PC-9 (cell line): ENCODE measurements at regions not wholly inside any gene's neighbourhood (a gene's known extent, or its start where the extent isn't known, plus 50 kb on each side); places are given as distances from the start of the nearest gene placed in this dataset.
"Not testable (repeated sequence)": the region's sequence is repeated elsewhere in the genome, so short reads cannot be mapped to it uniquely, and the experiment has no call there.

ENCODE experiments used
- BruUV-seq: library from RNA; stranded (reverse); fragments of 400-500 nt; replicated peaks from 2 replicates; lab custom pipeline; 2021; lab: Mats Ljungman, UMichigan
- CTCF ChIA-PET: fragments of 300-600 bp; sonication (Branson Sonifier 250); formaldehyde crosslinking; loops from one replicate; lab custom pipeline; 2022; ENCODE audit warnings: antibody characterized with exemption; lab: Charles Lee
- POLR2A ChIA-PET: fragments of 300-600 bp; sonication (Branson Sonifier 250); formaldehyde crosslinking; loops from one replicate; lab custom pipeline; 2022; ENCODE audit warnings: antibody characterized with exemption; ENCODE audit not compliant: unreplicated experiment; lab: Charles Lee
- DNase-seq, 2 experiments: peaks; one replicate each; pipeline versions ENCODE4 v3.0.0 to v3.0.0-alpha.2; 2015 to 2022; ENCODE audit warnings: mixed read lengths in 1 of 2
- H2AFZ ChIP-seq: fragments of 200-600 bp; sonication (generic); 2 replicates; pipeline ENCODE4 v1.8.1; 2017; ENCODE audit warnings: antibody characterized with exemption
- H3F3A ChIP-seq: fragments of 200-600 bp; sonication (generic); 2 replicates; pipeline ENCODE4 v1.8.1; 2017; ENCODE audit warnings: antibody characterized with exemption, mild to moderate bottlenecking, low read depth; ENCODE audit not compliant: insufficient read depth
- H3K27ac ChIP-seq: fragments of 200-600 bp; sonication (generic); 2 replicates; pipeline ENCODE4 v1.6.1; 2016; ENCODE audit warnings: mixed run types
- H3K27me3 ChIP-seq: fragments of 200-600 bp; sonication (generic); 2 replicates; pipeline ENCODE4 v1.6.1; 2016; ENCODE audit warnings: low read depth, mixed run types; ENCODE audit not compliant: insufficient read depth
- H3K36me3 ChIP-seq: fragments of 200-600 bp; sonication (generic); 2 replicates; pipeline ENCODE4 v1.6.1; 2016; ENCODE audit warnings: low read depth, mixed run types
- H3K4me1 ChIP-seq: fragments of 200-600 bp; sonication (generic); replicated peaks from 2 replicates; pipeline ENCODE4 v1.6.1; 2016; ENCODE audit warnings: mixed run types; ENCODE audit not compliant: insufficient read depth
- H3K4me2 ChIP-seq: fragments of 200-600 bp; sonication (generic); 2 replicates; pipeline ENCODE4 v1.6.1; 2017; ENCODE audit warnings: mixed run types
- H3K4me3 ChIP-seq: fragments of 200-600 bp; sonication (generic); 2 replicates; pipeline ENCODE4 v1.6.1; 2016; ENCODE audit warnings: mixed run types
- H3K79me2 ChIP-seq: fragments of 200-600 bp; sonication (generic); 2 replicates; pipeline ENCODE4 v1.6.1; 2017; ENCODE audit warnings: low read depth, mixed run types
- H3K9me2 ChIP-seq: fragments of 200-600 bp; sonication (generic); 2 replicates; pipeline ENCODE4 v1.8.1; 2017; ENCODE audit warnings: mild to moderate bottlenecking; ENCODE audit not compliant: insufficient read depth
- H3K9me3 ChIP-seq: fragments of 200-600 bp; sonication (generic); 2 replicates; pipeline ENCODE4 v1.8.1; 2016; ENCODE audit warnings: low read depth; ENCODE audit not compliant: insufficient read depth
- H4K20me1 ChIP-seq: fragments of 200-600 bp; sonication (generic); 2 replicates; pipeline ENCODE4 v1.8.1; 2017; ENCODE audit not compliant: insufficient read depth
- CTCF ChIP-seq: fragments of 200-600 bp; sonication (generic); conservative IDR thresholded peaks from 2 replicates; pipeline ENCODE4 v1.6.1; 2017; ENCODE audit warnings: mixed run types, antibody characterized with exemption, mild to moderate bottlenecking, moderate library complexity
- EZH2 ChIP-seq: fragments of 200-600 bp; sonication (generic); IDR thresholded peaks from 2 replicates; pipeline ENCODE4 v1.8.0; 2017; ENCODE audit warnings: antibody characterized with exemption, low read depth
- intact Hi-C: fragments of 100-400 bp; cut with micrococcal nuclease; formaldehyde crosslinking; loops from one replicate; pipeline ENCODE4 v1.10.0; 2022; ENCODE audit not compliant: unreplicated experiment

GRCh38 chr4:138629669-138630068 is 385.9 kb upstream of the NOCT start:
- no peak overlapping the region for H3K4me2 ChIP-seq
- H3K9me3 ChIP-seq = no peaks in the 10 kb centered on the region
- no peaks in the 10 kb centered on the region for H4K20me1 ChIP-seq
- no peak overlapping the region for H3K27ac ChIP-seq
- BruUV-seq = no TSS peak
- no peaks in the 10 kb centered on the region for H3K36me3 ChIP-seq
- CTCF ChIA-PET = no interaction called here
- H3K9me2 ChIP-seq = no peaks in the 10 kb centered on the region
- no peak for TF ChIP-seq EZH2
- DNase-seq = no peak
- H3K27me3 ChIP-seq = no peaks in the 10 kb centered on the region
- no peak overlapping the region for H2AFZ ChIP-seq
- H3K4me3 ChIP-seq = no peak overlapping the region
- intact Hi-C loops = no loop called here
- H3K4me1 ChIP-seq = no peaks in the 10 kb centered on the region
- H3K79me2 ChIP-seq = no peaks in the 10 kb centered on the region
- no peaks in the 10 kb centered on the region for H3F3A ChIP-seq
- POLR2A ChIA-PET = no interaction called here

GRCh38 chr4:138627096-138627495 is 384.9 kb upstream of the SLC7A11 start:
- H3K4me3 ChIP-seq = no peak overlapping the region
- H3K27ac ChIP-seq = no peak overlapping the region
- H4K20me1 ChIP-seq = no peaks in the 10 kb centered on the region
- no peaks in the 10 kb centered on the region for H3K79me2 ChIP-seq
- H3K27me3 ChIP-seq = no peaks in the 10 kb centered on the region
- H3K9me3 ChIP-seq = no peaks in the 10 kb centered on the region
- TF ChIP-seq EZH2 (no peak), CTCF (no peak)
- no peak overlapping the region for H2AFZ ChIP-seq
- ChIA-PET CTCF (no interaction called here), POLR2A (no interaction called here)
- no peak for DNase-seq
- no peaks in the 10 kb centered on the region for H3K36me3 ChIP-seq
- intact Hi-C loops = no loop called here
- no peaks in the 10 kb centered on the region for H3F3A ChIP-seq
- no TSS peak for BruUV-seq
- no peak overlapping the region for H3K4me2 ChIP-seq
- no peaks in the 10 kb centered on the region for H3K9me2 ChIP-seq
- no peaks in the 10 kb centered on the region for H3K4me1 ChIP-seq

GRCh38 chr4:138622362-138622761 is 380.2 kb upstream of the SLC7A11 start:
- CTCF ChIA-PET, intact Hi-C loops, H3K9me2 ChIP-seq, H3K36me3 ChIP-seq, H3K4me1 ChIP-seq, H4K20me1 ChIP-seq, H3K79me2 ChIP-seq, POLR2A ChIA-PET, H2AFZ ChIP-seq, DNase-seq, H3K27me3 ChIP-seq, H3K9me3 ChIP-seq, H3K27ac ChIP-seq, BruUV-seq, H3K4me3 ChIP-seq, H3K4me2 ChIP-seq, H3F3A ChIP-seq: not testable (repeated sequence)

- no peaks in the 10 kb centered on the region for H3F3A ChIP-seq
- POLR2A ChIA-PET = no interaction called here
- H3K4me3 ChIP-seq = no peak overlapping the region
- no peak overlapping the region for H3K4me2 ChIP-seq
- no peak for TF ChIP-seq CTCF
- no peak for TF ChIP-seq EZH2
- no peaks in the 10 kb centered on the region for H3K27me3 ChIP-seq
- BruUV-seq = no TSS peak
- no peaks in the 10 kb centered on the region for H3K4me1 ChIP-seq
- no peaks in the 10 kb centered on the region for H3K79me2 ChIP-seq
- intact Hi-C loops = no loop called here
- H3K9me3 ChIP-seq = no peaks in the 10 kb centered on the region
- no peaks in the 10 kb centered on the region for H3K9me2 ChIP-seq
- CTCF ChIA-PET = no interaction called here
- no peak overlapping the region for H2AFZ ChIP-seq
- no peaks in the 10 kb centered on the region for H3K36me3 ChIP-seq
- no peak overlapping the region for H3K27ac ChIP-seq
- no peak for DNase-seq
- no peaks in the 10 kb centered on the region for H4K20me1 ChIP-seq
Observed at GRCh38 chr4:138616775-138617174, 374.6 kb upstream of the SLC7A11 start.
